ENCODE measurements at regions not wholly inside any gene's neighbourhood (a gene's known extent, or its start where the extent isn't known, plus 50 kb on each side); places are given as distances from the start of the nearest gene placed in this dataset.

DNA sequence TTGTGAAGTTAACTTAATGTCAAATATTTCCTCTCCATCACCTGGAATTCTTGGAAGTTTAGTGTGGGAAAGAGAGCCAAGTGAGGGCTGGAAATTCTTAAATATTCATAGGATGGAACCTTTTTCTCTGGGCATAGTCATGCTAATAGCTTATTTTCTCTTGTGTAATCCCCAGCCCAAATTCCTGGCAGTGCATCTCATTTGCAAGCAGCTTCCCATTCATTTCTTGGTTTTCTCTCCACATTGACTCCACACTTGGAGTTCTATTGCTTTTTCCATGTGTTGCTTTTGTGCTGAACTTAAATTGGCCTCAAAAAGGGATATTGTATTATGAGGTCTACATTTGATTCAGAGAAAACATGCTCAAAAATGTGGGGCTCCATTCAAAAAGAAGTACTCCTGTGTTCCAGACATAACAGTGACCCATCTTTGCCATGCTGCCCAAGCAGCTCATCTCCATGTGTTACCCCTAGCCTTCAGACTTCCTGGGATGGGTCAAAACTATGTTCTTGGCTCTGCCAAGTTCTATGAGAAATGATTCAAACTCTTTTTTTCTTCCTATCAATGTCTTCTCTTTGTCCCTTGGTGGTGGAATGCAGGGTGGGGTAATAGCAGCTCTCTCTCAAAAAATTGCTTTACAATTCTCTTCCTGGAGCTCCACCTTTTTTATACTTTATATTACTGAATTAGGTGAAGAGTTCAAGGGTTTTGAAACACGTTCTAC lies 2471.5 kb downstream of the PCDH9 start:
- no peak overlapping the region for H3K27ac ChIP-seq (ENCODE audit: low read depth in 1 of 2, low read length in 2 of 2)
- peaks cover 0 to 7% of the 10 kb centered on the region in 2 experiments for H3K9me3 ChIP-seq (ENCODE audit: control insufficient read depth in 1 of 2, insufficient read depth in 1 of 2, low read length in 2 of 2)
- H3K36me3 ChIP-seq (ENCODE audit: insufficient read depth, low read length): no peaks in the 10 kb centered on the region
- Mint-ChIP-seq H3K9me3 (peaks cover 13% of the 10 kb centered on the region), H3K27ac (no peak overlapping the region), H3K27me3 (no peaks in the 10 kb centered on the region), H3K4me3 (no peak overlapping the region), H3K36me3 (ENCODE audit: low read depth) (no peaks in the 10 kb centered on the region), H3K4me1 (ENCODE audit: low read depth) (no peaks in the 10 kb centered on the region)
- DNase-seq: no peak
- POLR2A ChIA-PET: no interaction called here
- no peak for ATAC-seq (ENCODE audit: poor library complexity)
- H3K4me1 ChIP-seq (ENCODE audit: insufficient read depth, low read length): no peaks in the 10 kb centered on the region
- H3K27me3 ChIP-seq (ENCODE audit: control insufficient read depth in 1 of 2, insufficient read depth in 2 of 2, low read length in 2 of 2): no peaks in the 10 kb centered on the region
- CTCF ChIA-PET: no interaction called here
- intact Hi-C loops (cut with DNase I, micrococcal nuclease): no loop called here
- no peak for TF ChIP-seq CTCF (IDR thresholded peaks at IDR 0.05)
- H3K4me3 ChIP-seq (ENCODE audit: low read length): no peak overlapping the region

- Mint-ChIP-seq H3K27ac (no peak overlapping the region), H3K36me3 (ENCODE audit: low read depth) (no peaks in the 10 kb centered on the region), H3K9me3 (peaks cover 18% of the 10 kb centered on the region), H3K4me3 (no peak overlapping the region), H3K4me1 (ENCODE audit: low read depth) (no peaks in the 10 kb centered on the region), H3K27me3 (no peaks in the 10 kb centered on the region)
- DNase-seq: no peak
- ATAC-seq (ENCODE audit: poor library complexity): no peak
- ChIA-PET CTCF (no interaction called here), POLR2A (no interaction called here)
- Histone ChIP-seq H3K4me1 (ENCODE audit: insufficient read depth, low read length) (no peaks in the 10 kb centered on the region), H3K27me3 (ENCODE audit: control insufficient read depth in 1 of 2, insufficient read depth in 2 of 2, low read length in 2 of 2) (no peaks in the 10 kb centered on the region), H3K36me3 (ENCODE audit: insufficient read depth, low read length) (no peaks in the 10 kb centered on the region), H3K4me3 (ENCODE audit: low read length) (no peak overlapping the region), H3K9me3 (ENCODE audit: control insufficient read depth in 1 of 2, insufficient read depth in 1 of 2, low read length in 2 of 2) (peaks cover 3 to 4% of the 10 kb centered on the region in 2 experiments), H3K27ac (ENCODE audit: low read depth in 1 of 2, low read length in 2 of 2) (no peak overlapping the region)
- no peak for TF ChIP-seq CTCF (IDR thresholded peaks at IDR 0.05)
- intact Hi-C loops (cut with DNase I, micrococcal nuclease): no loop called here
Observed at GRCh38 chr13:64756621-64757020, 2473.5 kb downstream of the PCDH9 start.

DNA sequence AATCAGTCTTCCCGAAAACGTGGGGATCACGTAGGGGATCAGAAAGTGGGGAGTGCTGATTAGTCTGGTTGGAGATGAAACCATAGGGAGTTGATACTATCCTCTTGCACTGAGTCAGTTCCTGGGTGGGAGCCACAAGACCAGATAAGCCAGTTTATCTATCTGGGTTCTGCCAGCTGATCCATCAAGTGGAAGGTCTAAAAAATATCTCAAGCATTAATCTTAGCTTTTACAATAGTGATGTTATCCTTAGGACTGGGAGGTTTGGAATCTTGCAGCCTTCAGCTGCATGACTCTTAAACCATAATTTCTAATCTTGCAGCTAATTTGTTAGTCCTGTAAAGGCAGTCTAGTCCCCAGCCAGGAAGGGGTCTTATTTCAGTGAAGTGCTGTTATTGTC lies 2474.2 kb downstream of the PCDH9 start:
- no peak overlapping the region for H3K27ac Mint-ChIP-seq
- Histone ChIP-seq H3K27ac (ENCODE audit: low read depth in 1 of 2, low read length in 2 of 2) (no peak overlapping the region), H3K4me3 (ENCODE audit: low read length) (no peak overlapping the region), H3K36me3 (ENCODE audit: insufficient read depth, low read length) (no peaks in the 10 kb centered on the region), H3K27me3 (ENCODE audit: control insufficient read depth in 1 of 2, insufficient read depth in 2 of 2, low read length in 2 of 2) (no peaks in the 10 kb centered on the region), H3K9me3 (ENCODE audit: control insufficient read depth in 1 of 2, insufficient read depth in 1 of 2, low read length in 2 of 2) (peaks cover 3 to 4% of the 10 kb centered on the region in 2 experiments), H3K4me1 (ENCODE audit: insufficient read depth, low read length) (no peaks in the 10 kb centered on the region)
- TF ChIP-seq CTCF (IDR thresholded peaks at IDR 0.05): no peak
- intact Hi-C loops (cut with DNase I, micrococcal nuclease): no loop called here
- peaks cover 19% of the 10 kb centered on the region for H3K9me3 Mint-ChIP-seq
- H3K4me1 Mint-ChIP-seq (ENCODE audit: low read depth): no peaks in the 10 kb centered on the region
- ATAC-seq (ENCODE audit: poor library complexity) (no peak), DNase-seq (no peak)
- H3K36me3 Mint-ChIP-seq (ENCODE audit: low read depth): no peaks in the 10 kb centered on the region
- CTCF ChIA-PET: no interaction called here
- no peak overlapping the region for H3K4me3 Mint-ChIP-seq
- POLR2A ChIA-PET: no interaction called here
- no peaks in the 10 kb centered on the region for H3K27me3 Mint-ChIP-seq
